ENCODE measurements at regions not wholly inside any gene's neighbourhood (a gene's known extent, or its start where the extent isn't known, plus 50 kb on each side); places are given as distances from the start of the nearest gene placed in this dataset.
A peak's percentile ranks its signal among the peaks of the same experiment; 100 is the strongest.

DNA sequence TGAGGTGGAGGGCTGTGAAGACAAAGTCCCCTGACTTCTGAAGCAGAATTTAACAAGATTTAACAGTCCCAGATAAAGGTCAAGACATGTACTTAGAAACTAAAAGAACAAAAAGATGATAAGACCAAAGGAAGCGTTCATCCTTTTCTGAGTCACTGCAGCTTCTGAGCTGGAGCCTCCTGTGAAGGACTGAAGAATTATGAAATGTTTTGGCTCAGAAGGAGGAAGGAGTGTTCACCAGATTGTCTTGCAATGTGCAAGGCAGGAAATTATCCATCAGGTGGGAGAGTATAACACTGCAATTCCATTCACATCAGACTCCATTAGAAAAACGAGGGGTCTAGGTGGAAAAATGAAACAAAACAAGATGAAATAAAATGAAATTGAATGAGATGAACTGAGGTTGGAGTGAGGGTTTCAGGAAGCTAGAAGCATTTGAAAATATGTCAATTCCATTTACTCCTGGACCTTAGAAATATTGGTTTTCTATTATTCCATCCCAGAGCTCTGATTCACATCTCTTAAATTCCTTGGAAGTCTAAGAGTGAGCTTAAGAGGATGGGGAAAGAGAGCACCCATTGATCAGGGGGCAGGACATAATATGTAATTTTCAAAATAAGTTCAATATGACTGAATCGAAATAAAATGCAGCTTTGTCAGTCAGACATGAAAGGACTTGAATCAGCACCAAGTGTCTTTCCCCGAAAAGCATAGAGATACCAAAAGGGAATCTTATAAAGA, 186.1 kb upstream of the LNX1 start:
- peak; percentile 59 for DNase-seq (ENCODE audit: low read depth)

GRCh38 chr4:53776141-53776540, 184.9 kb upstream of the LNX1 start:
- no peak for DNase-seq (ENCODE audit: low read depth)

DNA sequence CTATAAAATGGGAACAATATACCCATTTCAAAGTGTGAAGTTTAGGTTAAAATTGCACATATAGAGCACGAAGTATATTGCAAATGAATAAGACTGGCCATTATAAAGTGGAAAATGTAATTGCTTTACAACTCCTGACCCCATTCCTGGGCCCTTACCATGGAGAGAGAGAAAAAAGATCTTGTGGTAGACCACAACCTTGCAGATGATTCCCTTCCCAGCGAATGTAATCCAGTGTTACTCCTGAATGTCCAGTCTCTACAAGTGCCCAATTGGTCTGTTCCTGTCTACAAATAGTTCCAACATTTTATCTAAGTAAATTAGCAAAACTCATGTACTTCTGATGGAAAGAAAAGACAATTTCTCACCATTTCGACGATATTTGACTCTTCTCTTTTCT, 184.1 kb upstream of the LNX1 start:
- peak; percentile 34 for DNase-seq (ENCODE audit: low read depth)

DNA sequence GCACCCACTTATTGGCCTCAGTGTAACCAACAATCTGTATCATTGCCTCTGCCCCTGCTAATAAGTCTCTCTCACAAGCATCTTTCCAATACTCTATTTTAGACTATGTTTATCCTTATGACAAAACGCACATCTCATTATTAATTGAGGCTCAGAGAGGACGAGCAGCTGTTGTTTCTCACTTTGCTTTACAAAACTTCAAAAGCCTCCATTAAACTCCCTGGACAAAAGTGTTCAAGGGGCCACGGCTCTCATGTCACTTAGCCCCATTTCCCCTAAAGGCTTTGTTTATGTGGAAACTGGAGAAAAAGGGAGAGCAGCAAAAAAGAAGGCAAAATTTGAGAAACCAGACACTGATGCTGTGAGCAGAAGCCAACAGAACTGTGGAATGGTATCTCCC, 180.0 kb upstream of the LNX1 start:
- DNase-seq (ENCODE audit: low read depth) = no peak

DNA sequence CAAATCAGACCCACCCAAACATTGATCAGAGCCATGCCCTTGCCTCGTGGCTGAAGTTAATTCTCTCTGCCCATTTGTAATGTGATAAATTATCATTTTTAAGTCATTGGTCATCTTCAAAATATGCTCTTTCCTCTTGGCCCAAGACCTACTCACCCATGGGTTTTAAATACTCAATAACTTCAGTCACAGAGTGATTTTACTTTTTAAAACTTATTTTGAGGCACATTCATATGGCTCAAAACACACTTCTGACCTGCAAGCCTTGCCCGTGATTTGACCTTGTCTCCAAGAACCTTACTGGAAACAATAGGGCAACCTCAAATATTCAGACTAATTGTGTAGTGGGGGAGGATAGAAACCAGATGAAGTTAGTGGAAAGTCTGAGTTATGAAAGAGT, 176.2 kb upstream of the LNX1 start:
- peak; percentile 58 for DNase-seq (ENCODE audit: low read depth)

DNA sequence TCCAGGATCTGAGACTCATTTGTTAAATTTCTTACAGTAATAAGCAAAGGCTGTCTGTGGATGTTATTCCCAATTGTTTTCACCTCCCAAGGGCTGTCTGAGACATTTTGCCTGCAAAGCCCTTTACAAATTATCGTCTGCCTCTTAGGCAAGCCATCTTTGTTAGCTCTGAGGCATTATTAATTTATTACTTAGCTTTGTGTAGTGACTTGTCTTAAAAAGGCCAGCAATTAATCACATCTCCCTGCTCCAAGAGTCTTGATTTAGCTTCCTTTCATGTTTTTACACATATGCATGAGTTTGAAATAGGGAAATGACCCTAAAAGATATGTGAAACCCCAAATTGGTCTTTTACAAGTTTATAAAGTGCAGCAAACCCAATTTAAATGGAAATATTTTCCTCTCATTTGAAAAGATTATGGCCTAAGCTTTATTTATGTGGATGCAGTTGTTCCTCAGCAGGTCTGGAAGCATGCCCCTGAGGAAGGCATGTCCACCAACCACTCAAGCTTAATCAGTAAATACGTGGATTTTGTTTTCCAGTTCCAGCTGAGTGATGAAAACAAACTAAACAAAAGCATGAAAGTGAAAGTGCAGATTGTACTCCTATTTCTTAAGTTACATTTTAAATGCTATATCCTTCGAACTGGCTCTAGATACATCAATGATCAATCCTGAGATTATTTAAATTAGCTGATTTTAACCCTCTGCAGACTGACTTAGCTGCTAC, 173.6 kb upstream of the LNX1 start:
- no peak for DNase-seq (ENCODE audit: low read depth)

GRCh38 chr4:53763813-53764597, 172.7 kb upstream of the LNX1 start:
- DNase-seq (ENCODE audit: low read depth) = peak; percentile 76

DNA sequence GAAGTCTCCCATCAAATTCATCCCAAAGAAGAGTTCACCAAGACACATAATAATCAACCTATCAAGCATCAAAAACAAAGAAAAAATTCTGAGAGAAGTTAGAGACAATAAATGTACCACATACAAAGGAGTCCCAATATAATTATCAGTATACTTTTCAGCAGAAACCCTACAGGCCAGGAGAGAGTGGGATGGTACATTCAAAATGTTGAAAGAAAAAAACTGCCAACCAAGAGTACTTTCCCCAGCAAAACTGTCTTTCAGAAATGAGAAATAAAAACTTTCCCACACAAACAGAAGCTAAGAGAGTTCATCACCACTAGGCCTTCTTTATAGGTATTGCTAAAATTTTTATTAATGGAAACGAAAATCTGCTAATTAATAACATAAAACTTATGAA, 164.4 kb upstream of the LNX1 start:
- no peak for DNase-seq (ENCODE audit: low read depth)

DNA sequence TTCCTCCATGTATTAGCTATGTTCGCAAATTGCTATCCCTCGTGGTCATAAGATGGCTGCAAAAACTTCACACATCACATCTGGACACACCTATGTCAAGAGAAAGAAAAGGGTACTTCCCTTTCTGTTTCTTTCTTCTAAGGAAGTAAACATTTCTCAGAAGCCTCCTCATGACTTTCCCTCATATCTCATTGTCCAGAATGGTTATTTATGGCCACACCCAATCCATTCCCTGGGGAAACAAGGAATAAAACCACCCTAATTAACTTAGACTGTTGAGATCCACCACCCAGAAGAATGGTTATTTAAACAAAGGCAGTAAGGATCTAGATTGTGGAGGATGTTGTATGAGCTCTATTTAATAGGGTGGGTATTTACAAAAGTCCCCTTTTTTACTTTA, 160.8 kb upstream of the LNX1 start:
- DNase-seq (ENCODE audit: low read depth) = no peak

GRCh38 chr4:53748328-53748772, 157.1 kb upstream of the LNX1 start:
- DNase-seq (ENCODE audit: low read depth) = no peak

DNA sequence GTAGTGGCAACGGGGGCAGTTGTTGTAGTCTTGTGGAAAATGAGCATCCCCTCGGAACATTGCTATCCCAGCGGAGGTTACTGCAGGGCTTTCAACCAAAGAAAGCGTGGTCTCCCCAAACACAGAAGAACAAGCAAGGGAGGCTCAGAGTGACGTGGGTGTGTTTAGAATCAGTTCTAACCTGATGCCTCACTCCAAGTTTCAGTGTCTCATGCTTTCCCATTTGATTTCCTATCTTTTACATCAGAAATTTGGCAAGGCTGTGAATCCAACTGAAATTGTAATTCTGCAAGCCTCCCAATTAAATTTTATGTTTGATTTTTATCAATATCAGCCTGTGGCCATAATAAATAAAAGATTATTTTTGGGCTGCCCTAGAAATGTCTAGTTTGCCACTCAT, 156.1 kb upstream of the LNX1 start:
- no peak for DNase-seq (ENCODE audit: low read depth)

DNA sequence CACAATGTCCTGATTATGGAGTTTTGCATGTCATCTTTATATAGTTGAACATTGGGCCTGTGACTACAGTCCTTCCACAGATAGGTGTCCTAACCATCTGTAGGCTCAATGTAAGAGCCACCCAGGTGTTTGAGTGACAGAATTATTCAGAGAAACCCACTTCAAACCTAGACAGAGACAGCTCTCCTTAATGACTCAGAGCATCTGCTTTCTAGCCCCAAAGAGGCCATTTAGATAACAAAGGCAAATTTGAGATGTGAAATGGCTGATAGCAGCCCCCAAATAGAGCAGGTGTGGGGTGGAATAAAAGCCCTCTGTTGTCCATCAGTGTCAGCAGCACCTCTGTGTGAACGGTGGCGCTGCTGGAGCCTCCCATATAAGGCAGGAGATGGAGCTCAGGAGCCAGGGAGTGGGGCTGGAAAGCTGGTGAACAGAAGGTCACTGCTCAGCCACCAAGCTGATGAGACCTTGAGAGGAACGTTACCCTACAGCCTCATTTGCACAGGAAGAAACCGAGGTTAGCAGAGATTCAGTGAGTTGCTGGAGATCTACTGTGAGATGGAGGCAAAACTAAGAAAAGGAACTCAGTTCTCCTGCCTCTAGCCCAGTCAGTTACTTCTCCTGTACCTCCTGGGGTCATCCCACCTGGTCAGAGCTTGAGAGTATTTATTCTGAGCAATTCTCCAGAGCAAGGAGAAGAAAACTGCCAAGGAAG, 153.3 kb upstream of the LNX1 start:
- no peak for DNase-seq (ENCODE audit: low read depth)

GRCh38 chr4:53734584-53735353, 143.5 kb upstream of the LNX1 start:
- DNase-seq (ENCODE audit: low read depth) = peak; percentile 46

DNA sequence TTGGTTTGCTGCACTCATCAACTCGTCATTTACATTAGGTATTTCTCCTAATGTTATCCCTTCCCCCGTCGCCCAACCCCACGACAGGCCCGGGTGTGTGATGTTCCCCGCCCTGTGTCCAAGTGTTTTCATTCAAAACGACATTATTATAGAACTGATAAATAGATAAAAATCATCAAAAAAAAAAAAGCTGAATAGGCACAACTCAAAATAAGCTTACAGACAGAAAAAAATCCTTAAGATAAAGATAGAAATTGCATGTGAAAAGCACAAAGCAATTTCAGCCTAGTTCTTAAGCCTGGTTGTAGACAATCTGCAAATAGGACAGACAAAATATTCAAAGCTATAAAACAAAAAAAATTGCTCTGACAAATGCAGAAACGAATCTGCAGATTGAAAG, 142.9 kb upstream of the LNX1 start:
- DNase-seq (ENCODE audit: low read depth) = no peak

DNA sequence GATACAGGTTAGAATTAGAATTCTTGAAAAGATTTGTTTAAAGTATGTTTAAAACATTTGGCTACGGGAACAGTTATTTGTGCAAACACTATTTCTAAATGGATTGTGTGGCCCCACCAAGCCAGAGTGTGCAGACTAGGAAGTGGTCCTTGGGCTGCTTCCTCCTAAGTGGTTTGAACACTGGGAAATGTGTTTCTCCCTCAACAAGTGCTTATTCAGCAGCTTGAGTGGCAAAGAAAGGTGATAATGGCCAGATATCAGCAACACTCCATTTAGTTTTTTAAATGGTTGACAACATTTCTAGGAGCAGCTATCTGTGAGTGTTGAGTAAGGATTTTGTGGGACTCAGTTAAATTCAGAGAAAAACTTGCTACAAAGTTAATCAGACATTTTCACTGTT, 141.4 kb upstream of the LNX1 start:
- DNase-seq (ENCODE audit: low read depth) = no peak

DNA sequence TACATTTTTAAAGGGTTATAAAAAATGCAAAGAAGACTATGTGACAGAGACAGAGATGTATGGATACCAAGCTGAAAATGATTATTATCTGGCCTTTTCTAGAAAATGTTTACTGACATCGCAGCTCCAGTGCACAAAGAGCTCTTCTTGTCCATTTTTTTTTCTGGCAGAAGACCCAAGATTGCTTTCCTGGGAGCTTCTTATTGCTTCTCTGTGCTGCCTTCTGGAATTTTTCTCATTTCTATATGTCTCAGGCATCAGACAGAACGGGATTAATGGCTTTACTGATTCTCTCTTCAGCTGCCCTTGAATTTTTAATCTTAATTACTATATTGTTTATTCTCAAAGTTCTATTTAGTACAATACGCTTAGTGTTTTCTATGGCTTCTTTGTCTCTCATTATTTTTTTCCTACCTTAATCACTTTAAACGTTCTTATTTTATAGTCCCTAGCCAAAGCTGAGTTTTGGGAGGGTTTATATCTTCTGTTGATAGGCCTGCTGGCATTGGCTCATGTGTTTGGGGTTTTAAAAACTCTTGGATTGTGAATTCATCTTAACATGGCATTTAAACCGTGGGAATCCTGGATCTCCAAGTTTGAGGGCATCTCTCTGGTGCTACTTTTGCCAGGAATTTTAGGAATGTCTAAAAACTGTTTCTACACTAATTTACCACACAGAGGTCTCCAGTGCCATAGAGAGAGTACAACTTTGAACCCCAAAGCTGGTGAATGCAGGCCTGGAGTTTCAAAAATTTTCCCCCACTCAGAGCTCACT, 138.9 kb upstream of the LNX1 start:
- DNase-seq (ENCODE audit: low read depth) = no peak

DNA sequence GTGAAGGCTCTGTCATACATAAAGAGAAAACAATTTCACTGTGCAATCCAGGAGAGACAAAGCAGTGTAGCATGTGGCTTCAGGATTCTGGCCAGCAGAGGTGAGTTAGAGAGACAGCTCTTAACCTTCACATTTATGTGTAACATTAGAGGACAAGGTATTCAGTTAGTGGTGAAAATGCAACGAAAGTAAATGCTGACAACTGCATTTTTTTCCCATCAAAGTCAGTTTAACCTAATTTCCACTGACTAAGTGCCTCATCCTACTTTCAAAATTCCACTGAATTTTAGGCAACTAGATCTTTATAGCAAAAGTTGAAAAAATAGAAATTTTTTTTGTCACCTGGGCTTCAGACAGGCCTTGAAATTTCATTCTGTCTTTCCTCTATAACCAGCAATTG, 130.8 kb upstream of the LNX1 start:
- no peak for DNase-seq (ENCODE audit: low read depth)

DNA sequence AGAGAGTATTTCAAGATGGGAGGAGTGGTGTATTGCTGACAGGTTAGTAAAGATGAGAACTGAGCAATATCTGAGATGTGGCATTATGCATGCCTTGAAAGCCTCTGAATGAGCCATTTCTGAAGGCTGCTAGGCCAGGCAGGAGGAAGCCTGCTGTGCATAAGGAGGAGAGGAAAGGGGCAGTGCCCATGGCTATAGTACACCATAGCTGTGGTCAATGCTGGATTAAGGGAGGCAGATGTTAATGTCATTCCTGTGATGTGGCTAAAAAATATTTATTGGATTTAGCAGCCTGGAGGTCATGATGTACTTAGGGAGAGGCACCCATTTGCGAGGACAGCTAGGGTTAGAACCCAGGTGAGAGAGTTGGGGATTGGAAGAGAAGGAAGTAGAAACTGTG, 130.0 kb upstream of the LNX1 start:
- DNase-seq (ENCODE audit: low read depth) = peak; percentile 50

- no peak for DNase-seq (ENCODE audit: low read depth)
Measured at GRCh38 chr4:53720776-53721175, 129.5 kb upstream of the LNX1 start.

GRCh38 chr4:53717064-53717549, 125.8 kb upstream of the LNX1 start:
- peak; percentile 58 for DNase-seq (ENCODE audit: low read depth)

All from RPMI7951 (cell line).